ENCODE measurements at regions not wholly inside any gene's neighbourhood (a gene's known extent, or its start where the extent isn't known, plus 50 kb on each side); places are given as distances from the start of the nearest gene placed in this dataset.

- DNase-seq (ENCODE audit: low read depth), result no peak
- no peak for TF ChIP-seq CTCF (IDR thresholded peaks at IDR 0.05; ENCODE audit: insufficient read depth, low read depth, low read length, missing control alignments)
- H3K4me3 ChIP-seq (ENCODE audit: low read length), result no peak overlapping the region
Measured at GRCh38 chr3:65277798-65278197, 590.0 kb upstream of the ADAMTS9 start.

DNA sequence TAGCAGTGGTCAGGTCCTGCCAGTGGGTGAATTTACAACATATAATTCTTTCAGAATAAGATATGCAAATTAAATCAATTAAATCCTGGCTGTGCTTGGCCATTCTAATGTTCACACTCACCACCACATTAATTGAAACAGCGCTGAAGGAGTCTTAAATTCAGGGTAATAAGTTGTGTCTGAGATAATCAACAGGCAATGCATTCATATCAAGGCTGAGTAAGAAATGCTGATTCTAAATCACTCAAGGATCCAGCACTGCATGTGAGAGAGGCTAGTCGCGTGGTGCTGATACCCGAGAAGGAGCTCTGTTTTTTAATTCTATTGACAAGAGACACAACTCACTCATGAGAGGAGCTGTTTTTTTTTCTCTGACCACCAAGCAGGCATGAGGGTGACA is 588.8 kb upstream of the ADAMTS9 start:
- no peak for TF ChIP-seq CTCF (IDR thresholded peaks at IDR 0.05; ENCODE audit: insufficient read depth, low read depth, low read length, missing control alignments)
- H3K4me3 ChIP-seq (ENCODE audit: low read length), result no peak overlapping the region
- no peak for DNase-seq (ENCODE audit: low read depth)

DNA sequence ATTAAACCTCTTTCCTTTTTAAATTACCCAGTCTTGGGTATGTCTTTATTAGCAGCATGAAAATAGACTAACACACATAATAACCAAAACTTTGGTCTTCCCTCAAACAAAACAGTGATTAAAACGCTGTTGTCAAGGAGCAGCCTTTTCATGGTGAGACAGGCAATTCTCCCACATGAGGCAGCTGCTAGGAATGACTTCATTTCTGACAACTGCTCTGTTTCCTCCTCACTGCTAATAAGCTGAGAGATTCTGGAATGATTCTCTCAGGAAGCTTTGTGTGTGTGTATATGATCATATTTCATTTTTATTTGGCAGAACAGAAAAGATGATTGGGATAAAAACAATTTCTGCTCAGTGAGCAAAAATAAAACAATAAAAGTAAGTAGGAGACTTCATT is 580.6 kb upstream of the ADAMTS9 start:
- no peak for TF ChIP-seq CTCF (IDR thresholded peaks at IDR 0.05; ENCODE audit: insufficient read depth, low read depth, low read length, missing control alignments)
- DNase-seq (ENCODE audit: low read depth), result no peak
- no peak overlapping the region for H3K4me3 ChIP-seq (ENCODE audit: low read length)

GRCh38 chr3:65265942-65266590 is 578.3 kb upstream of the ADAMTS9 start:
- DNase-seq (ENCODE audit: low read depth), result no peak
- no peak overlapping the region for H3K4me3 ChIP-seq (ENCODE audit: low read length)
- no peak for TF ChIP-seq CTCF (IDR thresholded peaks at IDR 0.05; ENCODE audit: insufficient read depth, low read depth, low read length, missing control alignments)

DNA sequence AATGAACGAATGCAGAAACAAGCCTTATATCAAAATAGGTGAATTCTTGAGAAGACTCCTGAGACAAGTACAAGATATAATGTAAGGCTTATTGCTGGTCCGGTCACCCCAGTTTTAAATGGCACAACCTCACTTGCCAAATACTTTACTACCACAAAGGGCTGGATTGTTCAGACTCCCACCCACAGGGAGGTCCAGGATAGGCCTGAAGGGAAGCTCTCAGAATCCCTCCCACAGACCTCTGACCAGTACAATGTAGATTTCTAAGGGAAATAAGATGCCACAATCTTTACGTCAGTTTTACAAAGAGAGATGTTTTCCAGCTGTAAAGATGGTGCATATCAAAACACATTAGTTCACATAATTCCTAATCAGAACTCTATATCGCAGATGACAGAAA is 577.7 kb upstream of the ADAMTS9 start:
- DNase-seq (ENCODE audit: low read depth), result no peak
- no peak for TF ChIP-seq CTCF (IDR thresholded peaks at IDR 0.05; ENCODE audit: insufficient read depth, low read depth, low read length, missing control alignments)
- no peak overlapping the region for H3K4me3 ChIP-seq (ENCODE audit: low read length)

GRCh38 chr3:65262548-65262947 is 574.7 kb upstream of the ADAMTS9 start:
- DNase-seq (ENCODE audit: low read depth), result no peak

More at GRCh38 chr3:65262548-65262947, 574.7 kb upstream of the ADAMTS9 start:
- no peak overlapping the region for H3K4me3 ChIP-seq (ENCODE audit: low read length)
- no peak for TF ChIP-seq CTCF (IDR thresholded peaks at IDR 0.05; ENCODE audit: insufficient read depth, low read depth, low read length, missing control alignments)
